ENCODE measurements at regions not wholly inside any gene's neighbourhood (a gene's known extent, or its start where the extent isn't known, plus 50 kb on each side); places are given as distances from the start of the nearest gene placed in this dataset.

GRCh38 chr11:113579292-113579940, 104.2 kb upstream of the DRD2 start:
- no peak for DNase-seq

GRCh38 chr11:113578715-113579250, 103.6 kb upstream of the DRD2 start:
- DNase-seq = no peak

- DNase-seq = no peak
Measured at GRCh38 chr11:113578033-113578380, 102.8 kb upstream of the DRD2 start.

- DNase-seq = no peak
Measured at GRCh38 chr11:113577356-113578032, 102.3 kb upstream of the DRD2 start.

GRCh38 chr11:113574586-113574985, 99.4 kb upstream of the DRD2 start:
- DNase-seq = no peak

- DNase-seq = no peak
Measured at GRCh38 chr11:113574171-113574570, 99.0 kb upstream of the DRD2 start.

- no peak for DNase-seq
Measured at GRCh38 chr11:113572136-113572735, 97.0 kb upstream of the DRD2 start.

GRCh38 chr11:113571531-113571930, 96.3 kb upstream of the DRD2 start:
- no peak for DNase-seq

- no peak for DNase-seq
Measured at GRCh38 chr11:113570906-113571305, 95.7 kb upstream of the DRD2 start.

- DNase-seq = no peak
Measured at GRCh38 chr11:113569391-113569790, 94.2 kb upstream of the DRD2 start.

- no peak for DNase-seq
Measured at GRCh38 chr11:113568566-113568965, 93.4 kb upstream of the DRD2 start.

GRCh38 chr11:113567867-113568544, 92.8 kb upstream of the DRD2 start:
- DNase-seq = no peak

- no peak for DNase-seq
Measured at GRCh38 chr11:113567097-113567496, 91.9 kb upstream of the DRD2 start.

- no peak for DNase-seq
Measured at GRCh38 chr11:113564527-113565130, 89.4 kb upstream of the DRD2 start.

GRCh38 chr11:113563766-113564526, 88.7 kb upstream of the DRD2 start:
- DNase-seq = no peak

GRCh38 chr11:113562981-113563461, 87.8 kb upstream of the DRD2 start:
- no peak for DNase-seq

GRCh38 chr11:113562576-113562975, 87.4 kb upstream of the DRD2 start:
- DNase-seq = no peak

- DNase-seq = no peak
Measured at GRCh38 chr11:113557926-113558325, 82.7 kb upstream of the DRD2 start.

- no peak for DNase-seq
Measured at GRCh38 chr11:113556036-113556435, 80.8 kb upstream of the DRD2 start.

- no peak for DNase-seq
Measured at GRCh38 chr11:113555071-113555619, 79.9 kb upstream of the DRD2 start.

GRCh38 chr11:113554526-113554925, 79.3 kb upstream of the DRD2 start:
- DNase-seq = no peak

- no peak for DNase-seq
Measured at GRCh38 chr11:113553915-113554314, 78.7 kb upstream of the DRD2 start.

Data from activated CD8-positive, alpha-beta memory T cell treated with anti-CD3 and anti-CD28 coated beads, Interleukin-2, amount 50 U/mL, for 4 hours (primary cell).